Activated naive CD8-positive, alpha-beta T cell treated with anti-CD3 and anti-CD28 coated beads, Interleukin-2, amount 50 U/mL, for 24 hours (primary cell): ENCODE measurements at regions not wholly inside any gene's neighbourhood (a gene's known extent, or its start where the extent isn't known, plus 50 kb on each side); places are given as distances from the start of the nearest gene placed in this dataset.

Source experiments
- ATAC-seq: fragments of 150-1000 bp; cut with Tn5 transposase; one replicate; pipeline ENCODE4 v1.10.0; 2021
- DNase-seq: peaks from one replicate; pipeline ENCODE4 v3.0.0; 2021
- H3K27ac Mint-ChIP-seq: one replicate; pipeline ENCODE4 v1.8.0; 2021; ENCODE audit warnings: mild to moderate bottlenecking, mixed read lengths
- H3K27me3 Mint-ChIP-seq: one replicate; pipeline ENCODE4 v1.8.0; 2021; ENCODE audit warnings: mixed read lengths
- H3K36me3 Mint-ChIP-seq: one replicate; pipeline ENCODE4 v1.8.0; 2021; ENCODE audit warnings: low read depth, mixed read lengths
- H3K4me1 Mint-ChIP-seq: one replicate; pipeline ENCODE4 v1.8.0; 2021; ENCODE audit warnings: mixed read lengths
- H3K4me3 Mint-ChIP-seq: one replicate; pipeline ENCODE4 v1.8.0; 2021; ENCODE audit warnings: mild to moderate bottlenecking, moderate library complexity, mixed read lengths
- H3K9me3 Mint-ChIP-seq: one replicate; pipeline ENCODE4 v1.8.0; 2021; ENCODE audit warnings: mixed read lengths

GRCh38 chr4:35975617-35976355 lies 268.5 kb downstream of the ARAP2 start:
- H3K4me3 Mint-ChIP-seq, result no peak overlapping the region
- H3K27ac Mint-ChIP-seq, result peak overlapping the region; percentile 52
- peaks cover 14% of the 10 kb centered on the region for H3K4me1 Mint-ChIP-seq
- H3K9me3 Mint-ChIP-seq, result no peaks in the 10 kb centered on the region
- DNase-seq (no peak), ATAC-seq (peak; percentile 93)
- H3K27me3 Mint-ChIP-seq, result peaks cover 3% of the 10 kb centered on the region
- no peaks in the 10 kb centered on the region for H3K36me3 Mint-ChIP-seq

GRCh38 chr4:35978551-35978950 lies 265.8 kb downstream of the ARAP2 start:
- H3K4me3 Mint-ChIP-seq, result no peak overlapping the region
- no peak for ATAC-seq

GRCh38 chr4:35982318-35982717 lies 262.0 kb downstream of the ARAP2 start:
- no peaks in the 10 kb centered on the region for H3K27me3 Mint-ChIP-seq
- H3K27ac Mint-ChIP-seq, result no peak overlapping the region
- H3K9me3 Mint-ChIP-seq, result peaks cover 6% of the 10 kb centered on the region
- ATAC-seq, result no peak
- no peak overlapping the region for H3K4me3 Mint-ChIP-seq
- peaks cover 4% of the 10 kb centered on the region for H3K4me1 Mint-ChIP-seq
- H3K36me3 Mint-ChIP-seq, result no peaks in the 10 kb centered on the region
- DNase-seq, result no peak

More at GRCh38 chr4:35978551-35978950, 265.8 kb downstream of the ARAP2 start:
- H3K4me1 Mint-ChIP-seq, result peaks cover 18% of the 10 kb centered on the region
- DNase-seq, result no peak
- no peaks in the 10 kb centered on the region for H3K9me3 Mint-ChIP-seq
- H3K27me3 Mint-ChIP-seq, result no peaks in the 10 kb centered on the region
- H3K36me3 Mint-ChIP-seq, result no peaks in the 10 kb centered on the region
- H3K27ac Mint-ChIP-seq, result no peak overlapping the region

GRCh38 chr4:35986537-35986936 lies 257.8 kb downstream of the ARAP2 start:
- no peak for DNase-seq
- no peak for ATAC-seq
- Mint-ChIP-seq H3K9me3 (peaks cover 6% of the 10 kb centered on the region), H3K36me3 (no peaks in the 10 kb centered on the region), H3K4me3 (no peak overlapping the region), H3K4me1 (peaks cover 2% of the 10 kb centered on the region), H3K27me3 (no peaks in the 10 kb centered on the region), H3K27ac (no peak overlapping the region)

- no peaks in the 10 kb centered on the region for H3K4me1 Mint-ChIP-seq
- no peaks in the 10 kb centered on the region for H3K36me3 Mint-ChIP-seq
- no peaks in the 10 kb centered on the region for H3K9me3 Mint-ChIP-seq
- DNase-seq, result no peak
- H3K27me3 Mint-ChIP-seq, result no peaks in the 10 kb centered on the region
- no peak overlapping the region for H3K4me3 Mint-ChIP-seq
- H3K27ac Mint-ChIP-seq, result no peak overlapping the region
- ATAC-seq, result no peak
Measured at GRCh38 chr4:35993606-35994005, 250.7 kb downstream of the ARAP2 start.

GRCh38 chr4:36000941-36001557 lies 243.3 kb downstream of the ARAP2 start:
- ATAC-seq (no peak), DNase-seq (no peak)
- H3K27me3 Mint-ChIP-seq, result no peaks in the 10 kb centered on the region
- H3K4me3 Mint-ChIP-seq, result no peak overlapping the region
- no peaks in the 10 kb centered on the region for H3K4me1 Mint-ChIP-seq
- H3K36me3 Mint-ChIP-seq, result no peaks in the 10 kb centered on the region
- no peaks in the 10 kb centered on the region for H3K9me3 Mint-ChIP-seq
- H3K27ac Mint-ChIP-seq, result no peak overlapping the region

GRCh38 chr4:36003051-36003450 lies 241.3 kb downstream of the ARAP2 start:
- Mint-ChIP-seq H3K36me3 (no peaks in the 10 kb centered on the region), H3K27me3 (no peaks in the 10 kb centered on the region), H3K9me3 (no peaks in the 10 kb centered on the region), H3K4me1 (no peaks in the 10 kb centered on the region), H3K4me3 (no peak overlapping the region), H3K27ac (no peak overlapping the region)
- no peak for DNase-seq
- ATAC-seq, result no peak

- no peak for DNase-seq
- no peak for ATAC-seq
- H3K9me3 Mint-ChIP-seq, result no peaks in the 10 kb centered on the region
- H3K27me3 Mint-ChIP-seq, result no peaks in the 10 kb centered on the region
- no peak overlapping the region for H3K27ac Mint-ChIP-seq
- no peaks in the 10 kb centered on the region for H3K36me3 Mint-ChIP-seq
- no peak overlapping the region for H3K4me3 Mint-ChIP-seq
- no peaks in the 10 kb centered on the region for H3K4me1 Mint-ChIP-seq
Measured at GRCh38 chr4:36004204-36004851, 240.0 kb downstream of the ARAP2 start.

GRCh38 chr4:36006226-36006625 lies 238.1 kb downstream of the ARAP2 start:
- Mint-ChIP-seq H3K36me3 (no peaks in the 10 kb centered on the region), H3K27me3 (no peaks in the 10 kb centered on the region), H3K27ac (no peak overlapping the region), H3K4me3 (no peak overlapping the region), H3K4me1 (no peaks in the 10 kb centered on the region), H3K9me3 (no peaks in the 10 kb centered on the region)
- ATAC-seq (no peak), DNase-seq (no peak)

- ATAC-seq (no peak), DNase-seq (no peak)
- Mint-ChIP-seq H3K4me3 (no peak overlapping the region), H3K9me3 (no peaks in the 10 kb centered on the region), H3K27ac (no peak overlapping the region), H3K36me3 (no peaks in the 10 kb centered on the region), H3K27me3 (no peaks in the 10 kb centered on the region), H3K4me1 (no peaks in the 10 kb centered on the region)
Measured at GRCh38 chr4:36010397-36010929, 233.9 kb downstream of the ARAP2 start.

- DNase-seq (no peak), ATAC-seq (no peak)
- no peak overlapping the region for H3K27ac Mint-ChIP-seq
- no peaks in the 10 kb centered on the region for H3K4me1 Mint-ChIP-seq
- no peaks in the 10 kb centered on the region for H3K36me3 Mint-ChIP-seq
- H3K27me3 Mint-ChIP-seq, result no peaks in the 10 kb centered on the region
- no peaks in the 10 kb centered on the region for H3K9me3 Mint-ChIP-seq
- no peak overlapping the region for H3K4me3 Mint-ChIP-seq
Measured at GRCh38 chr4:36011381-36011780, 232.9 kb downstream of the ARAP2 start.

GRCh38 chr4:36012503-36012902 lies 231.8 kb downstream of the ARAP2 start:
- H3K36me3 Mint-ChIP-seq, result no peaks in the 10 kb centered on the region
- DNase-seq (no peak), ATAC-seq (no peak)
- H3K4me3 Mint-ChIP-seq, result no peak overlapping the region
- no peaks in the 10 kb centered on the region for H3K27me3 Mint-ChIP-seq
- H3K4me1 Mint-ChIP-seq, result no peaks in the 10 kb centered on the region
- no peak overlapping the region for H3K27ac Mint-ChIP-seq
- H3K9me3 Mint-ChIP-seq, result no peaks in the 10 kb centered on the region

GRCh38 chr4:36013206-36013605 lies 231.1 kb downstream of the ARAP2 start:
- H3K36me3 Mint-ChIP-seq, result no peaks in the 10 kb centered on the region
- no peaks in the 10 kb centered on the region for H3K9me3 Mint-ChIP-seq
- H3K27ac Mint-ChIP-seq, result no peak overlapping the region
- H3K4me1 Mint-ChIP-seq, result no peaks in the 10 kb centered on the region
- no peaks in the 10 kb centered on the region for H3K27me3 Mint-ChIP-seq
- H3K4me3 Mint-ChIP-seq, result no peak overlapping the region
- ATAC-seq (no peak), DNase-seq (no peak)
